ENCODE measurements at regions not wholly inside any gene's neighbourhood (a gene's known extent, or its start where the extent isn't known, plus 50 kb on each side); places are given as distances from the start of the nearest gene placed in this dataset.

DNA sequence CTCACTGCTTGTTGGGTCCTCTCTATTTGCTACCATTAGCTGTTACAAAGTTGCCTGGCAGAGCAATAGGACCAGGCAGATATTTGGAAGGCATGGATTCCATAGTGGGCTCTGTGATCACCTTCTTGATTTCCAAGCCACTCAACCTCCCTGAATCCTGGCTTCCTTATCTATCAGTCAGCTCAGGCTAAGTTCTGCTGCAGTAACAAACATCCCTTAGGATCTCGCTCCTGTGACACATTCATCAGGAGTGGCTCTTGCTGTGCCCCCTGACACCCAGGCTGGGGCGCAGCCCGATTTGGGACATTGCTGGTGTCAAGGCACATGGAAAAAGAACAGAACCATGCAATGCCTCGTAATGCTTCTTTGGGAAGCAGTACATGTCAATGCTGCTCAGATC, 503.9 kb downstream of the TBC1D22A start (continued):
- TF ChIP-seq JUND (IDR thresholded peaks at IDR 0.05): no peak
- TF ChIP-seq POLR2AphosphoS5 (IDR thresholded peaks at IDR 0.05; ENCODE audit: low read depth, low read length): no peak
- TF ChIP-seq POLR2A (IDR thresholded peaks at IDR 0.05; ENCODE audit: borderline replicate concordance, extremely low read depth, insufficient read depth, insufficient read length): no peak
- TF ChIP-seq, protein P1, sequence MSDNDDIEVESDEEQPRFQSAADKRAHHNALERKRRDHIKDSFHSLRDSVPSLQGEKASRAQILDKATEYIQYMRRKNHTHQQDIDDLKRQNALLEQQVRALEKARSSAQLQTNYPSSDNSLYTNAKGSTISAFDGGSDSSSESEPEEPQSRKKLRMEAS (IDR thresholded peaks at IDR 0.05): no peak
- no peak for TF ChIP-seq CBX3 (IDR thresholded peaks at IDR 0.05; ENCODE audit: low read depth)
- TF ChIP-seq EGR1 (IDR thresholded peaks at IDR 0.05; ENCODE audit: low read depth): no peak
- no peak for TF ChIP-seq ZFX (IDR thresholded peaks at IDR 0.05)
- TF ChIP-seq EZH2 (IDR thresholded peaks at IDR 0.05): no peak
- TF ChIP-seq ELF1 (IDR thresholded peaks at IDR 0.05; ENCODE audit: borderline replicate concordance, low read depth): no peak
- no peak for TF ChIP-seq SP1 (IDR thresholded peaks at IDR 0.05; ENCODE audit: low read depth)
- TF ChIP-seq TCF7L2 (IDR thresholded peaks at IDR 0.05; ENCODE audit: borderline replicate concordance, extremely low read depth, insufficient read depth, insufficient read length): no peak
- no peak for TF ChIP-seq RAD21 (IDR thresholded peaks at IDR 0.05; ENCODE audit: low read depth)

DNA sequence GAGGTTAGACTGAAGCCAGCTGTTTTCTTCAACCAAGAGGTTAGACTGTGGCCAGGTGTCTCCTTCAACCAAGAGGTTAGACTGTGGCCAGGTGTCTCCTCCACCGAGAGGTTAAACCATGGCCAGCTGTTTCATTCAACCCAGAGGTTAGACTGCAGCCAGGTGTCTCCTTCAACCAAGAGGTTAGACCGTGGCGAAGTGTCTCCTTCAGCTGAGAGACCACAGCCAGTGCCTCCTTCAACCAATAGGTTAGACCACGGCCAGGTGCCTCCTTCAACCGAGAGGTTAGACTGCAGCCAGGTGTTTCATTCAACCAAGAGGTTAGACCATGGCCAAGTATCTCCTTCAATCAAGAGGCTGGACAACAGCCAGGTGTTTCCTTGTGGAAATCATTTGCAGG, 498.1 kb downstream of the TBC1D22A start:
- Histone ChIP-seq H3K79me2 (ENCODE audit: insufficient read depth, low read length) (no peaks in the 10 kb centered on the region), H3K4me3 (replicated peaks in 1 of 2; ENCODE audit: low read depth in 1 of 2, low read length in 2 of 2) (no peak overlapping the region), H2AFZ (ENCODE audit: low read depth, low read length, poor library complexity, severe bottlenecking) (peak overlapping the region; percentile 70), H3K36me3 (ENCODE audit: control insufficient read depth in 1 of 2, insufficient read depth in 2 of 2, low read length in 2 of 2) (no peaks in the 10 kb centered on the region), H3K9me3 (ENCODE audit: control insufficient read depth in 1 of 2, insufficient read depth in 1 of 2, low read depth in 1 of 2, low read length in 2 of 2) (no peaks in the 10 kb centered on the region), H3K27ac (ENCODE audit: low read depth, low read length) (no peak overlapping the region), H4K20me1 (ENCODE audit: insufficient read depth) (no peaks in the 10 kb centered on the region), H3K9me2 (ENCODE audit: insufficient read depth) (no peaks in the 10 kb centered on the region), H3K4me2 (ENCODE audit: low read length) (no peak overlapping the region), H3K4me1 (ENCODE audit: control insufficient read depth in 1 of 2, insufficient read depth in 2 of 2, low read length in 2 of 2) (peaks cover 0 to 4% of the 10 kb centered on the region in 2 experiments; a peak in 1 of 4 replicates), H3K27me3 (ENCODE audit: insufficient read depth, low read length) (no peaks in the 10 kb centered on the region), H3K9ac (ENCODE audit: low read length) (no peak overlapping the region)
- BruUV-seq (replicated peaks): no TSS peak
- TF ChIP-seq SRF (IDR thresholded peaks at IDR 0.05; ENCODE audit: low read depth) (no peak), SIN3A (IDR thresholded peaks at IDR 0.05; ENCODE audit: low read depth) (no peak), ZFX (IDR thresholded peaks at IDR 0.05) (no peak), POLR2A (IDR thresholded peaks at IDR 0.05; ENCODE audit: borderline replicate concordance, extremely low read depth, insufficient read depth, insufficient read length) (no peak)
- TF ChIP-seq, protein P2, sequence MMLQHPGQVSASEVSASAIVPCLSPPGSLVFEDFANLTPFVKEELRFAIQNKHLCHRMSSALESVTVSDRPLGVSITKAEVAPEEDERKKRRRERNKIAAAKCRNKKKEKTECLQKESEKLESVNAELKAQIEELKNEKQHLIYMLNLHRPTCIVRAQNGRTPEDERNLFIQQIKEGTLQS (IDR thresholded peaks at IDR 0.05): no peak
- DNase-seq (ENCODE audit: low read depth, low spot score) (no peak), ATAC-seq (no peak)
- intact Hi-C loops (cut with micrococcal nuclease): no loop called here
- CTCF ChIA-PET: no interaction called here
- RAD21 ChIA-PET (ENCODE audit: low non-redundant PET in 1 of 2, low total read pairs in 2 of 2, uncharacterized antibody in 2 of 2, unreplicated experiment in 2 of 2): no interaction called here
- POLR2A ChIA-PET: no interaction called here
